ENCODE measurements at regions not wholly inside any gene's neighbourhood (a gene's known extent, or its start where the extent isn't known, plus 50 kb on each side); places are given as distances from the start of the nearest gene placed in this dataset.

- TF ChIP-seq CTCF (IDR thresholded peaks at IDR 0.05) (no peak), EZH2 (IDR thresholded peaks at IDR 0.05) (no peak), EZH2phosphoT487 (IDR thresholded peaks at IDR 0.05) (no peak)
These were observed 303.5 kb upstream of the SFSWAP start for GRCh38 chr12:131407221-131408035.
